OCI-LY1 (cell line): ENCODE measurements at regions not wholly inside any gene's neighbourhood (a gene's known extent, or its start where the extent isn't known, plus 50 kb on each side); places are given as distances from the start of the nearest gene placed in this dataset.
"Not testable (repeated sequence)": the region's sequence is repeated elsewhere in the genome, so short reads cannot be mapped to it uniquely, and the experiment has no call there.

Experiments
- EZH2 ChIP-seq: fragments of 200-600 bp; sonication (generic), shearing (Covaris generic); IDR thresholded peaks from 2 replicates; pipeline ENCODE4 v1.8.0; 2017; ENCODE audit warnings: borderline replicate concordance, mixed run types, mild to moderate bottlenecking, antibody characterized with exemption, low read length, moderate library complexity, mixed read lengths
- TF ChIP-seq, protein P1 (sequence below): fragments of 200-600 bp; sonication (generic), shearing (Covaris generic); IDR thresholded peaks from 2 replicates; pipeline ENCODE4 v1.5.1; 2017; ENCODE audit warnings: mild to moderate bottlenecking, antibody characterized with exemption, low read length, moderate library complexity, mixed read lengths

DNA sequence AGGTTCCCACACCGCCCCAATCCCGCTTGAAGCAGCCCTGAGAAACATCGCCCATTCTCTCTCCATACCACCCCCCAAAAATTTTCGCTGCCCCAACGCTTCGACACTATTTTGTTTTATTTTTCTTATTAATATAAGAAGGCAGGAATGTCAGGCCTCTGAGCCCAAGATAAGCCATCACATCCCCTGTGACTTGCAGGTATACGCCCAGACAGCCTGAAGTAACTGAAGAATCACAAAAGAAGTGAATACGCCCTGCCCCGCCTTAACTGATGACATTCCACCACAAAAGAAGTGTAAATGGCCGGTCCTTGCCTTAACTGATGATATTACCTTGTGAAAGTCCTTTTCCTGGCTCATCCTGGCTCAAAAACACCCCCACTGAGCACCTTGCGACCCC is 463.9 kb downstream of the AJAP1 start:
- TF ChIP-seq EZH2, result not testable (repeated sequence)
- TF ChIP-seq, protein P1, sequence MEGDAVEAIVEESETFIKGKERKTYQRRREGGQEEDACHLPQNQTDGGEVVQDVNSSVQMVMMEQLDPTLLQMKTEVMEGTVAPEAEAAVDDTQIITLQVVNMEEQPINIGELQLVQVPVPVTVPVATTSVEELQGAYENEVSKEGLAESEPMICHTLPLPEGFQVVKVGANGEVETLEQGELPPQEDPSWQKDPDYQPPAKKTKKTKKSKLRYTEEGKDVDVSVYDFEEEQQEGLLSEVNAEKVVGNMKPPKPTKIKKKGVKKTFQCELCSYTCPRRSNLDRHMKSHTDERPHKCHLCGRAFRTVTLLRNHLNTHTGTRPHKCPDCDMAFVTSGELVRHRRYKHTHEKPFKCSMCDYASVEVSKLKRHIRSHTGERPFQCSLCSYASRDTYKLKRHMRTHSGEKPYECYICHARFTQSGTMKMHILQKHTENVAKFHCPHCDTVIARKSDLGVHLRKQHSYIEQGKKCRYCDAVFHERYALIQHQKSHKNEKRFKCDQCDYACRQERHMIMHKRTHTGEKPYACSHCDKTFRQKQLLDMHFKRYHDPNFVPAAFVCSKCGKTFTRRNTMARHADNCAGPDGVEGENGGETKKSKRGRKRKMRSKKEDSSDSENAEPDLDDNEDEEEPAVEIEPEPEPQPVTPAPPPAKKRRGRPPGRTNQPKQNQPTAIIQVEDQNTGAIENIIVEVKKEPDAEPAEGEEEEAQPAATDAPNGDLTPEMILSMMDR, result not testable (repeated sequence)
